ENCODE measurements at regions not wholly inside any gene's neighbourhood (a gene's known extent, or its start where the extent isn't known, plus 50 kb on each side); places are given as distances from the start of the nearest gene placed in this dataset.
"Not testable (repeated sequence)": the region's sequence is repeated elsewhere in the genome, so short reads cannot be mapped to it uniquely, and the experiment has no call there.

DNA sequence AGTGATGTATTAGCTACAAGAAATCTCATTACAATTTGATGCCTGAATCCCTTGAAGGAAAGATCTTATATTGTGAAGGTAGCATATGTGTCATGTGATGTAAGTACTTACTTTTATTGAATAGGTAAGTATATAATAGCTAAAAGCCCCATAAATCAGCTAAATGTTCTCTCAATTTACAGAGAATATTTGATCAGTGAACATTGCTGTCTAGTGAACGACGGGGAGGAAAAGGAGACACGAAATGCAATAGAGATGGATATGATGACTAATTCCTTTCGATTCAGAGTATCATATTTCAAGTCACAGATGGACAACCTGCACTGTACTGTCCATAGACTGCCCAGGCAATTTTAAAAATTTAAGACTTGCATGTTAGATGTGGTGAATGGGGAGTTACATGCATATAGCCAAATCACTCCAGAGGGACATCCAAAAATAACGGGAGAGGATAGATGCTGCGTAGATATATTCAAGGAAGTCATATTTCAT lies 462.1 kb upstream of the CDIN1 start:
- DNase-seq: no peak

DNA sequence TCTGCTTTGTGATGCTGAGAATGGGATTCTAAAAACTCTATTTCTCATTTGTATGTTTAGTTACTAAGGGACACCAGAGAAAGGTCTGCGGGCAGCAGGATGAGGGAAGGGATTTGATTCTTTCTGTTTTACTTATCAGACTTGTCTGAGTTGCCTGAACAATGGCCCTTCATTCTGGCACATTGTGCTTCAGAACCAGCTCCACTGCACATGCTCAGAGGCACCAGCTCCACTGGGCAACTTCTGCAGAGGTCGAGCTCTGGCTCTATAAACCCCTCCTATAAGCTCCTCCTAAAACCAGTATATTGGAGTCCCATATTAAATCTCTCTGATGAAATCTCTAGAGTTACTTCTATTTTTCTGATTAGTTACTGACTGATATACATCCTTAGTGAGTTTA lies 453.2 kb upstream of the CDIN1 start:
- DNase-seq: no peak

DNA sequence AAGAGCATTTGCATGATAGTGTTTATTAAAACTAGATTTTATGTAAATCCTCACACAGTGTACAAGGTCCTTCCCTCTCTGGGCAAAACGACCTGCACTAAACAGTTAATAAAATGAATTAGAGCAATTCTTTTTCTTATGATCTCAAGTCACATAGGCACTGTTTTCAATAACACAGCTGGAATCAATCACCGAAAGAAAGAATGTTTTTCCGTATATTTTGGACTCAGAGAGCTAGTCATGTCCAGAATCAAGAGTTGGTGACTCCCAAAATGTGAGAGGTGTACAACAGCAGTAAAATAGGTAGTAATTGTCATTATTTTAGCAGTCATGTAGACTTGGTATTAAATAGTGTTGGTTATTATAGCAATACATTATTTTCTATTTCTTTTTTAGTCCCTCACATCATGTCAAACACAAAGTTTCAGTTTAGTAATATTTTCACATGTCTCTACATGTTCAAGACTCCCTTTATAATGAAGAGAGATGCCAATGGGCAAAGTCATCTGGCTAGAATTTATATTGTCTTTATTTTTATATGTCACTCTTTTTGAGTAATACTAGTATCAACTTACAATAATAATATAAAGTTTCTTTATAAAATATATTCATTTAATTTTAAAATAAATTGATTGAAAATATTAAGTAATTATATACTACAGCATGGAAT lies 448.6 kb upstream of the CDIN1 start:
- no peak for DNase-seq

DNA sequence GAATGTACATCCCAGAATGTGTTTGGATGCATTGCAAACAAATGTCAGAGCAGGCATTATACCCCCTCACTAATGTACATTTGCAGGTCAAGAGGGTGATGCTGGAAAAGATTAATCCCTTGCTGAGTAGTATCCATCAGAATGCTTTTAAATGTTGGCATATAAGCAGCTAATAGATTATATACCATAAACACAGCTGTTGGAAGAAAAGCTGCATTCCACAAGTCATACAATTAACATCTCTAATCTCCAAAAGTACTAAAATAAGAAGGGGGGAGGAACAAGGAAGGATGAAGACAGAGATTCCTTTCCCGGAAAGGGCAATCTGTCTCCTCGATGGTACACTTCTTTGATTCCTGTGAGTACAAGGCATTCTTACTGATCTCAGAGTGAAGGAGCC lies 445.7 kb upstream of the CDIN1 start:
- no peak for DNase-seq

DNA sequence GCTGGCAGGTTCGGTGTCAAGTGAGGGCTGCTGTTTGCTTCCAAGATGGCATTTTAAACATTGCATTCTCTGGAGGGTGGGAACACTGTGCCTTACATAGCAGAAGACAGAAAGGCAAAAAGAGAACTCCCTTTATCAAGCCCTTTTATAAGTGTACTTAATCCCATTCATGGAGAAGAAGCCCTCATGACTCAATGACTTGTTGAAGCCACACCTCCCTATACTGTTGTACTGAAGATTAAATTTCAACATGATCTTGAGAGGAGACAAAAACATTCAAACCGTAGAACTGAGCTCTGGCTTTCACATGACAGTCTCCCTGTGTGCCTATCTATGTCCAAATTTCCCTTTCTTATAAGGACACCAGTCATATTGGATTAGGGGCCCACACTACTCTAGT lies 443.4 kb upstream of the CDIN1 start:
- DNase-seq: no peak

DNA sequence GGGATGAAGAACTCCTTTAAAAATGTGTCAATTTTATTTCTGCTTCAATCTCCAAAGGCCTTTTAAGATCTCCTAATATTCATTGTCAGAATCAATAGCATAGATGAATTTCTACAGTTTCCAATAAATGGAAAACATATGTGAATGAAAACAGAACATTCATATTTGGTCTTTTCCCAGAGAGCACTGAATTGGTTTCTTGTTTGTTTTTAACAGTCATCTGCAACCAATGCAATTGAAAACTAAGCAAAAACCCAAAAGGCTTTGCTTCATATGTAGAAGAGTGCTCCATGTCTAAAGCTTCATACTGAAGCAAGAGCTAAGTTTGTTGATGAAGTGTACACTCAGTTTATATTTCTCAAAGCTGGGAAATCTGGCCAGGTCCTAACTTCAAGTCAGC lies 426.5 kb upstream of the CDIN1 start:
- DNase-seq: no peak

DNA sequence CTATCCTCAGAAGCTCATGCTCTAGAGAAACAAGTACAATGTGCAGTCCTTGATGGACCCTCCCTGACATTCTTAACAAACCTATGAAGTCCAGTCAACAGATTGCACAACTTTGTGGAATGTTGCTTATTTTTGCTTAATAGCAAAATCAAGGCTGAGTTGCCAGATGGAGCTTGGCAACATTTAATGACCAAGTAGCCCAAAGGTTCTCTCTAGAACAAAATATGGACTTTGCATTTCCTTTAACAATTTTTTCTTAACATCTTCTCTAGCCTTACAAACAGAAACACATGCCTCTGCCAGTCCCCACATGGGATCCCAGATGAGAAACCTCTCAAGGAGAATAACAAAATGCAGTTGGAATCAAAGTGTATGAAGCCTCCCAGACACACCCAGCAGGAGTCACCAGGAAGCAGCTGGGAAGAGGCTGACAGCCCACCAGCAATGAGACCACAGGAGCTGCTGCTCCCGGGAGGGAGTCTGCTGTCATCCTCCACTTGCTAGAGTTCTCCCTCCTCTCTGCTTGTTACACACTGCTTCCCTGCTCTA lies 422.5 kb upstream of the CDIN1 start:
- DNase-seq: no peak

DNA sequence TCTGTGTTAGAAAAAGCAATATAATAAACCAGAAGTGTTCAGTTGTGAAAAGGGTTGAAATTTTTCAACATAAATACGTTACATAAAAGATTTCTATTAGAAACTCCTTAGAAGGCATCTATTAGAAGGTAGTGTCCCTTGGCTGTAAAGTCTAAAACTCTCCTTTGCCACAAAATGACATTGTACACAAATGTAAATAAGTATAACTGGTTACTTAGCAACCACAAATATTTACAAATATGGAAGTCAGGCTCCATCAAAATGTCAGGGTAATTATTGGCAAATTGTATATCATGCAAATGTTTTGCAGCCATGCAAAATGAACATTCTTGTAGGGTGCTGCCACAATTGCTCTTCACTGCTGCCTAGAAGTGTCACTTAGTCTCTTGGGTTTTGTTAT lies 419.1 kb upstream of the CDIN1 start:
- DNase-seq: no peak

DNA sequence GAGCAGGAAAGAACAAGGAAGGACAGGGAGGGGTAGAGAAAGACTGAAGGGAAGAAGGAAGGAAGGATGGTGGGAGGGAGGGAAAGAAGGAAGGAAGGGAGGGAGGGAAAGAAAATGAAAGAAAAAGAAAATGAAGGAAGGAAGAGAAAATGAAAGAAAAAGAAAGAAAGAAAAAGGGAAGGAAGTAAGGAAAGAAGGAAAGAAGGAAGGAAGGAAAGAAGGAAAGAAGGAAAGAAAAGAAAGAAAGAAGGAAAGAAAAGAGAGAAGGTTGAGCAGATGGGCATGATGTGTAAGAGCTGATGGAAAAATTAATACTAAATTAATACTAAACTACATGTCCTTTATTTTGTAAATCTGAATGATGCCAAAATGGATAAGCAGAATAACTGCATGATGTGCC lies 418.3 kb upstream of the CDIN1 start:
- DNase-seq: no peak

DNA sequence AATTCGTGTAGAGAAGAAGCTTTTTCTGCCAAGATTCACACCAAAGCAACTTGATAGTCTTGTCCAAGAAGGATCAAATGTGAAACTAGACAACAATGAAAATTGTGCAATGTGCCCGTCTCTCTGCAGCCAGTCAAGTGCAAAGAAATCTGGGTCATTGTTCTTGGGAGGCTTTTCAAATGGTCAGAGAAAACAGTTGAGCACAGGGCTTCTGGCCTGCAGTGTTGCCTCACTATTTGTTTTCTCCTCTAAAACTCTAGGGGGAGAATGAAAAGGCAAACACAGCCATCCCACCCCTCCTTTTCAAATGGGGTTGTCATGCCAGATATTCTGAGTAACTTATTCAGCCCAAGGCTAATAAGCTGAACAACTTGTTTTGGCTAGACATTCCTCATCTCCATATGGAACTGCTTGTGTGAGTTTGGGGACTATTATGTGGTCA lies 417.6 kb upstream of the CDIN1 start:
- DNase-seq: no peak

DNA sequence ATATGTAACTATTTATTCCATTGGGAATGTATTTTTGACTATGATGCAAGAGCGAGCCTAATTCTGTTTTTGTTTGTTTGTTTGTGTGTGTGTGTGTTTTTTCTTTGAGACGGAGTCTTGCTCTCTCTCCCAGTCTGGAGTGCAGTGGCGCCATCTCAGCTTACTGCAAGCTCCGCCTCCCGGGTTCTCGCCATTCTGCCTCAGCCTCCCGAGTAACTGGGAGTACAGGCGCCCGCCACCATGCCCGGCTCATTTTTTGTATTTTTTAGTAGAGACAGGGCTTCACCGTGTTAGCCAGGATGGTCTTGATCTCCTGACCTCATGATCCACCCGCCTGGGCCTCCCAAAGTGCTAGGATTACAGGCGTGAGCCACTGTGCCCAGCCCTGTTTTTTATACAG lies 415.4 kb upstream of the CDIN1 start:
- DNase-seq: not testable (repeated sequence)

DNA sequence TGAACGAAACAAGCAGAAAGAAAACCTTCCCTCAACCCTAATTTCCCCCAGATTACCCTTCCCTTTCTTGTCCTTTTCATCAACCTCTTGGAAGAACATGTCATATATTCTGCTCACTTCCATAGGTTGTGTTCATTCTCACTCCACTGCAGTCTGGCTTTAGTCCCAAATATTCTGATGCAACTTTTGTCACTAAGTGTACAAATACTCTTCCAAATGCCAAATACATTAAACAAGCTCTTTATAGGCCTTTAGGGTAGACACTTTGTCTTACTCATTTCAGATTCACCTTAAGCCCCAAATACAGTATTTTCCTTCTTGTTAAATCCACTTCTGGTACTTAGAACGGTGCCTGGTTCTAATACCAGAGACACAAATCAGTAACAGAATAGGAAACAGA lies 406.5 kb upstream of the CDIN1 start:
- DNase-seq: no peak

DNA sequence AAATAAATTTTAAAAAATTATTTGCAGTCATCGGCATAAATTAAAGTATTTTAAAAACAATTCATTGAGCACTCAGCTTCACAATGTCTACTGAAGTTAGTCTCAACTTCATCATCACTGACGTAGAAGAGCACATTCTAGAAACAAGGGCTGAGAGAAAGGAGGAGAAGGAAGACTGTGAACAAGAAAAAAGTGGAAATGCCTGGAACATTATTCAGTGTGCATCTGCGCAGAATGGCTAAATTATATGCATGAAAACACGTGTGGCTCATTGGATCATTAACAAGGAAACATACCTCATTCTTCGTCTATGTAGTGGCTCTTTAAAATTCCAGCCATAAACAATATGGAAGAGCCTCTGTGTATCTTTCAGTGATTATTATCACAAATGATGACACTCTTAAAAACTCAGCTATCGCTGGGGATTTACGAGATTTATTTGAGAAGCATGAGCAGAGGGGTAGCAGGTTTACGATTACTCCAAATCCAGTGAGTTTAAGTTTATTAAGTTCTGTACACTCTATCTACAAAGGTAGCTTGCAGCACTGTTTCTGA lies 404.2 kb upstream of the CDIN1 start:
- DNase-seq: no peak

DNA sequence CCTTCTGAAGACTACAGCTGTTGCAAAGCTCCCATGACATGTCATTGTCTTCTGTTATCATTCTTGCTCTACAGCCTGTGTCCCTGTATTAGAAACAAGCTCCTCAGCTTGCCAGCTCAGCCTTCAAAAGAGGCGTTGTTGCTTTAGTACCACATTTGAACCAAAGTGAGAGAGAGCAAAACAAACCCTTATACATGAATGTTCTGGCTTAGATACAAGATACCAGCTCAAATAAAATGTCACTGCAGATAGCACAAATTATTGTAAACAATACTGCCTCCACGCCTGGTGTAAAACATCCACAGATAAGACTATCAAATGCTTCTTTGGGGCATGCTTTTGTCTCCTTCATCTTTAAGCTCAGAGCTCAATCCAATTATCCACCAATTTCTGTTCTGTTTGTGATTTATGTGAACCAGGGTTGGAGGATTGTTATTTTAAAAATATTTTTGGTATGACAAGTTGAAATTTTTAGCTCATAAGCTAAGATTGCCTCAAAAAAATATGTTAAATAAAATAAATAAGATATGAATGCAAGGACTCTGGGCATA lies 403.6 kb upstream of the CDIN1 start:
- DNase-seq: no peak

DNA sequence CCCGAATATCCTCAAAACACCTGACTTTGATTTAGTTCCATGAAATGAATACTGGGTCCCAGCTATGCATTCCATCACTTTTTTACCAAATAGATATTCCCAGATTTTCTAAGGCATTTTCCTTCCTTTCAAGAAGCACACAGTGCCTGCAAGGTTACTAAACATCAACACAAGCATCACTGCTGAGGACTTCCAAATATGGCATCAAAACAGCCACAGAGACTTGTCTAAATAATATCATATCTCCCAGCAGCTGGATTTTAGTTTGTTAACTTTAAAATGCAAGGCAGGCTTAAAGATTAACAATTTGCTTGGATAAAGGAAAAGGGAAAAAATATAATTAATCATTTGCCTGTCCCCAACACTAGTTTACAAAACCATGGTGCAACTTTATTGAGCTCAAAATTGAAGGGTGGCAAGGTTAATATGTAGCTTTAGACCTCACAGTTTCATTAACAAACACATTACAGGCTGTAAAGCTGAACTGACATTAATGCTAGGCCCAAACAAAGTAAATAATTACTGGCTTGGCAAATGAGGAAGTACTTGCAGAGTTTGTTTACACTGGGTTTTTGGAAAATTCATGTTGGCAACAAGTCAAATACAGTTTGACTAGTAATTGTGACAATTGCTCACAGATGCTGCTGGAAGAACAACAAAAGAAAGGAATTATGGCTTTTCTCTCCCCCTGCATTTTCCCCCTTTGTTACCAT lies 401.7 kb upstream of the CDIN1 start:
- DNase-seq: no peak

DNA sequence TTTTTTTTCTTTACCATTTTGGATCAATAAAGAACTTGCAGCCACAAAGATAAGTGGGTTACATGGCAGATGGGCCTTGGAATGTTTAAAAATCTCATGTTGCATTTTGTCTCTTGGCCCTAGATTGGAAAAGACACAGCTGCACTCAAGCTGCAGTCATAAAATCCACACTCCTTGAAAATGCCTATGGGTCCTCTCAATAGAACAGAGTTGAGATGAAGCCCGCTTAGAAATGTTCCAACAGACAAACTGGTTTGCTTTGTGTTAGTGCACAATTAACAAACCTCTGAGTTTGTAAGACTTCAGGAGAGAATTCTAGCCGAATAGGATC lies 401.2 kb upstream of the CDIN1 start:
- DNase-seq: no peak

DNA sequence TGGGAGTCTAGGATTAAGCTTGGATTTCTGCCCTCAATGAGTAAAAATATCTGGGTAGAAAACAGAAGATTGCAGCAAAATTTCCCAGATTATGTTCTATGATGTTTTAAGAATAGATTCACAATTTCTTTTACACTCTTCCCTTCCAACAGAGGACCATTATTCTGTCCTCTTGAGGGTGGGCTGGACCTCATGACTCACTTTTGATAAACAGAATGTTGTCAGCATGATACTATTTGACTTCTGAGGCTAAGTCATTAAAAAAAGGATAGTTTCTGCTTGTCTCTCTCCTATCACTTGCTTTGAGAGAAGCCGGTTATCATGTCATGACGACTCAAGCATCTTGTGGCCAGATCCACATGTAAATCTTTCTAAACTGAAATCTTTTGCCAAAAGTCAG lies 396.2 kb upstream of the CDIN1 start:
- DNase-seq: no peak

DNA sequence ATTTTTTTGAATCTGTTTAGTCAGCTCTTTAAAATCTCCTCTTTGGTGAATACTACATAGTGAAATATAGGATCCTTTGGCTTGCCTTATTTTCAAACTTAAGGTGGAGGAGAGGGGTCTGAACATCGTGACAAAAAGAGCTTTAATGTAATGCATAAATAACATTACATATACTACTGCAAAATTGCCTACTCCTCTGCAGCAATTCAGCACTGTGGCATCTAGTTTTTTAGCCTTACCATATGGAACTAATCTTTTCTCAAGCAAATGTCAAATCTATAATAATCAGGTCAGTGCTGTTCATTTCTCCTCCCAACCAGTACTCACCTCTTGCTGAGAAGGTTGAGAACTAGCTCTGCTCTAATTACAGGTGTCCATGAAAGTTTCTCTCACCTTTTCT lies 394.0 kb upstream of the CDIN1 start:
- no peak for DNase-seq

DNA sequence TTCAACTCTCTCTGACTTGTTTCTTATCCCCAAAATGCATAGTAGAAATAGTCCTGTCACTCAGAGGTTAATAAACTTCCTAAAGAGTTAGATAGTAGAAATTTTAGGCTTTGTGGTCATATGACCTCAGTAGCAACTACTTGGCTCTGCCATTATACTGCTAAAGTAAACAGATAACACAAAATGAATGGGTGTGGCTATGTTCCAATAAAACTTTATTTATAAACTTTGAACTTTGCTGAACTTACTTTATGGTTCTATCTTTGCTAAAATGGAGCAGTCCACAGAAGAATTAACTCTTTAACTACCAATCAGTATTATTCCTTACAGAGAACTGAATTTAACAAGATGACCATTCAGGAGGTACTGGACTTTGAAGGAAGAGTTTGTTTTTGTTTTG lies 393.6 kb upstream of the CDIN1 start:
- DNase-seq: no peak

DNA sequence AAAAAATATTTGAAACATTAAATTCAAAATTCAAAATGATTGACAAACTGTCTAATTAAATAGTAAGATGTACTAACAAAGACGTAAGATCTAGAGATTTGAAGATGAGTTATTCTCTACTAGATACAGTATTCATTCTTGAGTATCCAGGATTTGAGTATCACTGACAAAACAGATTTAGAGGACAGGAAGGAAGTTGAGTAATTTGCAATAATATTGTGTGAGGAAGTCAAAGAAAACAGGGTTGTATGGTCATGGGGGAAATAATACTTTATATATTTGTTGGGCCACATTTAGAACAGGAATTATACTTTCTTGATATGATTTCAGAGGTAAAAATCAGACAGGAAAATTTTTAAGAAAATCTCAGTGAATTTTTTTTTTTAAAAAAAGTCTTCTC lies 393.1 kb upstream of the CDIN1 start:
- DNase-seq: no peak

DNA sequence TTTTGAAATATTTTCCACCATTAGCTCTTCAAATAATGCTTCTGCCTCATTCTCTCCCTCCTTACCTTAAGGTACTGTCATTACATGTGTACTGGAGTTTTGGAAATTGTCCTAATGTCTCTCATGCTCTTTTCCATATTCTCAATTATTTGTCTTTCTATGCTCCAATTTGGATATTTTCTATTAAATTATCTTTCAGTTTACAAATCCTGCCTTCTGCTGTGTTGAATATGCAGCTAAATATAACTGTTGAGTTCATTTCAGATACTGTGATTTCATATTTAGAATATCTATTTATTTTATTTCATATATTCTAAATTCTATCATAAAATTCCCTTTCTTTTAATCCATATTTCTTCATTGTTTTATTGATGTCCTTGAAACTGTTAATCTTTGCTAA lies 388.0 kb upstream of the CDIN1 start:
- DNase-seq: no peak

DNA sequence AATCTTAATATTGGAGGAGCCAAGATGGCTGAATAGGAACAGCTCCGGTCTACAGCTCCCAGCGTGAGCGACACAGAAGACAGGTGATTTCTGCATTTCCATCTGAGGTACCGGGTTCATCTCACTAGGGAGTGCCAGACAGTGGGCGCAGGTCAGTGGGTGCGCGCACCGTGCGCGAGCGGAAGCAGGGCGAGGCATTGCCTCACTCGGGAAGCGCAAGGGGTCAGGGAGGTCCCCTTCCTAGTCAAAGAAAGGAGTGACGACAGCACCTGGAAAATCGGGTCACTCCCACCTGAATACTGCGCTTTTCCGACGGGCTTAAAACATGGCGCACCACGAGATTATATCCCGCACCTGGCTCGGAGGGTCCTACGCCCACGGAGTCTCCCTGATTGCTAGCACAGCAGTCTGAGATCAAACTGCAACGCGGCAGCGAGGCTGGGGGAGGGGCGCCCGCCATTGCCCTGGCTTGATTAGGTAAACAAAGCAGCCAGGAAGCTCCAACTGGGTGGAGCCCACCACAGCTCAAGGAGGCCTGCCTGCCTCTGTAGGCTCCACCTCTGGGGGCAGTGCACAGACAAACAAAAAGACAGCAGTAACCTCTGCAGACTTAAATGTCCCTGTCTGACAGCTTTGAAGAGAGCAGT lies 383.9 kb upstream of the CDIN1 start:
- DNase-seq: not testable (repeated sequence)

DNA sequence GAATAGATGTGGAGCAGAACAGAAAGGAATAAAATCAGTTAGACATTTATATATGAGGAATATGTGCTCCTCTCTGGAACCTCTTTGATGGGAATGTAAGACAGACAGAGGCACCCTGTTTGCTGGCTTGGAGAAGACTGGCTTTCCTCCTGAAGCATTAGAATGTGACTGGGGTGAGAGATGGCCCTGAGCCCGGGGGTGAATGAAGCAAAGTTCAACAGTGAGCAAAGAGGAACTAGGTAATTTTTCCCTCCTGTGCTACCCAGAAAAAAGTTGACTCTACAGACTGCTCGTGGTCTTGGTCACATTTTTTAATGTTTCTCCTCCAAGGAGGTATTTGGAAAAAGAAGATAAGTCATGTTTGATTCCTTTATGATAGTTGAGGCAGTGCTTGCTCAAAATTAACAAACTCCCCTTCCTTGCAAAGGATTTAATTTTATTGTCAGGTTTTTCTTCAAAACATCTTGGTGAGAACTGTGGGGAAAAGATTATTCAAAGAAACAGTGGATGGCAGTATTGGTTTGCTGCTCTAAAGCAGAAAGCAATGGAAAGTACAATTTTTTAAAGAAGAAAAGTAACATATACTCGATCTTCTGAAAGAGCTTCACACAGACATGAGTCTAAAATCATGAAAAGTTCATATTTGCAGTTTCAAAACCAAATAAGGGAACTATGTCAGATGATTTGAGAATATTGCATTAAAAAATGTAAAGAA lies 370.4 kb upstream of the CDIN1 start:
- no peak for DNase-seq
